HG02943 (cell line): ENCODE measurements at regions not wholly inside any gene's neighbourhood (a gene's known extent, or its start where the extent isn't known, plus 50 kb on each side); places are given as distances from the start of the nearest gene placed in this dataset.

Experiments
- ATAC-seq: cut with Tn5 transposase; IDR thresholded peaks from one replicate; pipeline ENCODE4 v1.9.1; 2021; ENCODE audit warnings: mild to moderate bottlenecking, low read depth, moderate library complexity; ENCODE audit not compliant: unreplicated experiment

GRCh38 chr18:77716282-77716681 lies 466.6 kb downstream of the GALR1 start:
- ATAC-seq = no peak

- ATAC-seq = no peak
Observed at GRCh38 chr18:77733292-77733903, 483.8 kb downstream of the GALR1 start.

GRCh38 chr18:77736842-77737241 lies 487.2 kb downstream of the GALR1 start:
- ATAC-seq = no peak

- ATAC-seq = no peak
Observed at GRCh38 chr18:77737405-77737804, 487.8 kb downstream of the GALR1 start.

GRCh38 chr18:77749089-77749488 lies 499.4 kb downstream of the GALR1 start:
- no peak for ATAC-seq

GRCh38 chr18:77750006-77750405 lies 500.4 kb downstream of the GALR1 start:
- ATAC-seq = no peak

- no peak for ATAC-seq
Observed at GRCh38 chr18:77754475-77755044, 504.9 kb downstream of the GALR1 start.

- ATAC-seq = no peak
Observed at GRCh38 chr18:77755187-77755586, 505.5 kb downstream of the GALR1 start.

GRCh38 chr18:77761332-77761731 lies 511.7 kb downstream of the GALR1 start:
- ATAC-seq = no peak

GRCh38 chr18:77762014-77762413 lies 512.4 kb downstream of the GALR1 start:
- ATAC-seq = no peak

- no peak for ATAC-seq
Observed at GRCh38 chr18:77762642-77763041, 513.0 kb downstream of the GALR1 start.

GRCh38 chr18:77763530-77764145 lies 514.0 kb downstream of the GALR1 start:
- ATAC-seq = no peak

GRCh38 chr18:77765468-77765867 lies 515.8 kb downstream of the GALR1 start:
- ATAC-seq = no peak

- ATAC-seq = no peak
Observed at GRCh38 chr18:77766421-77766820, 516.8 kb downstream of the GALR1 start.

- ATAC-seq = no peak
Observed at GRCh38 chr18:77772177-77772576, 522.5 kb downstream of the GALR1 start.

GRCh38 chr18:77776104-77776503 lies 526.5 kb downstream of the GALR1 start:
- ATAC-seq = no peak

- ATAC-seq = no peak
Observed at GRCh38 chr18:77777163-77777562, 527.5 kb downstream of the GALR1 start.

GRCh38 chr18:77784759-77785379 lies 535.2 kb downstream of the GALR1 start:
- ATAC-seq = no peak

- no peak for ATAC-seq
Observed at GRCh38 chr18:77785415-77785975, 535.8 kb downstream of the GALR1 start.

- no peak for ATAC-seq
Observed at GRCh38 chr18:77803024-77803423, 553.4 kb downstream of the GALR1 start.

GRCh38 chr18:77804382-77804781 lies 554.7 kb downstream of the GALR1 start:
- ATAC-seq = no peak
